ENCODE measurements at regions not wholly inside any gene's neighbourhood (a gene's known extent, or its start where the extent isn't known, plus 50 kb on each side); places are given as distances from the start of the nearest gene placed in this dataset.

GRCh38 chrY:14238277-14238676, 182.2 kb downstream of the VCY1B start:
- Histone ChIP-seq H3K4me1 (ENCODE audit: insufficient read depth, low read length, severe bottlenecking) (no peaks in the 10 kb centered on the region), H3F3A (ENCODE audit: insufficient read depth, low read length) (no peaks in the 10 kb centered on the region), H3K9me2 (ENCODE audit: low read depth, low read length) (no peaks in the 10 kb centered on the region), H3K4me2 (ENCODE audit: low read length) (no peak overlapping the region), H3K9me3 (ENCODE audit: low read length) (no peaks in the 10 kb centered on the region), H3K27ac (ENCODE audit: low read depth, low read length, poor library complexity, severe bottlenecking) (no peak overlapping the region), H3K9ac (ENCODE audit: low read length) (no peak overlapping the region), H3K36me3 (ENCODE audit: insufficient read depth, low read length) (no peaks in the 10 kb centered on the region), H3K79me2 (ENCODE audit: insufficient read depth, low read length) (no peaks in the 10 kb centered on the region), H3K4me3 (ENCODE audit: low read depth, low read length, poor library complexity, severe bottlenecking) (no peak overlapping the region), H2AFZ (ENCODE audit: low read length) (no peak overlapping the region), H3K27me3 (ENCODE audit: insufficient read depth, low read length) (no peaks in the 10 kb centered on the region), H4K20me1 (ENCODE audit: insufficient read depth, low read length) (no peaks in the 10 kb centered on the region)
- TF ChIP-seq EZH2 (IDR thresholded peaks at IDR 0.05; ENCODE audit: borderline replicate concordance, low read length) (no peak), CTCF (IDR thresholded peaks at IDR 0.05; ENCODE audit: low read length) (no peak)

DNA sequence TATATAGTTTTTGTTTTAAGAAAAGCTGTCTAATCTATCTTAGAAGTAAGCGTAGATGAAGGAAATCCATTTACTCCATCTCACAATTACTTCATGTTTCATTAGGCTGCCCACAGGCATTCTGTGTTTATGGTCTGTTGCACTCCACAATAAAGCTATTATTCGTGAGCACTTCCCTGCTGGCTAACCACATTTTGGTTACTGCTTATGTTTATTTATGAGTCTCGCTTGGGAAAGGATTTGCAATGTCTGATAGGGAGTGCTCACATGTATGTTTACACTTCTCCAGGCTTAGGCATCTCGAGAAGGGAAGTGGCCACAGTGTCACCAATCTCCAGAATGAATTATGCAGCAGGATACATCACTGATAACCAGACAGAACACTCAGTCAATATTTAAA, 190.9 kb downstream of the VCY1B start:
- Histone ChIP-seq H2AFZ (ENCODE audit: low read length) (no peak overlapping the region), H3K9me2 (ENCODE audit: low read depth, low read length) (no peaks in the 10 kb centered on the region)
- TF ChIP-seq CTCF (IDR thresholded peaks at IDR 0.05; ENCODE audit: low read length) (no peak), EZH2 (IDR thresholded peaks at IDR 0.05; ENCODE audit: borderline replicate concordance, low read length) (no peak)

GRCh38 chrY:14248878-14249576, 193.0 kb downstream of the VCY1B start:
- no peaks in the 10 kb centered on the region for H3K36me3 ChIP-seq (ENCODE audit: insufficient read depth, low read length)
- H3K9me3 ChIP-seq (ENCODE audit: low read length) = no peaks in the 10 kb centered on the region
- H4K20me1 ChIP-seq (ENCODE audit: insufficient read depth, low read length) = no peaks in the 10 kb centered on the region

More for the DNA sequence above, 190.9 kb downstream of the VCY1B start:
- Histone ChIP-seq H3F3A (ENCODE audit: insufficient read depth, low read length) (no peaks in the 10 kb centered on the region), H3K4me3 (ENCODE audit: low read depth, low read length, poor library complexity, severe bottlenecking) (no peak overlapping the region), H3K4me1 (ENCODE audit: insufficient read depth, low read length, severe bottlenecking) (no peaks in the 10 kb centered on the region), H3K27me3 (ENCODE audit: insufficient read depth, low read length) (no peaks in the 10 kb centered on the region), H3K9me3 (ENCODE audit: low read length) (no peaks in the 10 kb centered on the region), H3K4me2 (ENCODE audit: low read length) (no peak overlapping the region), H3K9ac (ENCODE audit: low read length) (no peak overlapping the region), H3K27ac (ENCODE audit: low read depth, low read length, poor library complexity, severe bottlenecking) (no peak overlapping the region), H4K20me1 (ENCODE audit: insufficient read depth, low read length) (no peaks in the 10 kb centered on the region), H3K79me2 (ENCODE audit: insufficient read depth, low read length) (no peaks in the 10 kb centered on the region), H3K36me3 (ENCODE audit: insufficient read depth, low read length) (no peaks in the 10 kb centered on the region)

More at GRCh38 chrY:14248878-14249576, 193.0 kb downstream of the VCY1B start:
- no peak overlapping the region for H3K4me2 ChIP-seq (ENCODE audit: low read length)
- H3K9ac ChIP-seq (ENCODE audit: low read length) = no peak overlapping the region
- TF ChIP-seq EZH2 (IDR thresholded peaks at IDR 0.05; ENCODE audit: borderline replicate concordance, low read length) (no peak), CTCF (IDR thresholded peaks at IDR 0.05; ENCODE audit: low read length) (no peak)
- no peak overlapping the region for H3K27ac ChIP-seq (ENCODE audit: low read depth, low read length, poor library complexity, severe bottlenecking)
- no peak overlapping the region for H2AFZ ChIP-seq (ENCODE audit: low read length)
- no peaks in the 10 kb centered on the region for H3K9me2 ChIP-seq (ENCODE audit: low read depth, low read length)
- no peak overlapping the region for H3K4me3 ChIP-seq (ENCODE audit: low read depth, low read length, poor library complexity, severe bottlenecking)
- no peaks in the 10 kb centered on the region for H3K27me3 ChIP-seq (ENCODE audit: insufficient read depth, low read length)
- no peaks in the 10 kb centered on the region for H3F3A ChIP-seq (ENCODE audit: insufficient read depth, low read length)
- no peaks in the 10 kb centered on the region for H3K4me1 ChIP-seq (ENCODE audit: insufficient read depth, low read length, severe bottlenecking)
- H3K79me2 ChIP-seq (ENCODE audit: insufficient read depth, low read length) = no peaks in the 10 kb centered on the region
